HEK293 (cell line): ENCODE measurements at regions not wholly inside any gene's neighbourhood (a gene's known extent, or its start where the extent isn't known, plus 50 kb on each side); places are given as distances from the start of the nearest gene placed in this dataset.

Experiments
- KLF1 ChIP-seq: fragments of 450-650 bp; formaldehyde crosslinking; IDR thresholded peaks from 2 replicates; pipeline ENCODE4 v1.5.1; 2016; ENCODE audit warnings: missing biosample characterization, missing genetic modification characterization
- SP7 ChIP-seq: fragments of 450-650 bp; formaldehyde crosslinking; IDR thresholded peaks from 2 replicates; pipeline ENCODE4 v1.5.1; 2016; ENCODE audit warnings: missing biosample characterization, missing genetic modification characterization
- ZNF146 ChIP-seq: fragments of 450-650 bp; formaldehyde crosslinking; IDR thresholded peaks from 2 replicates; pipeline ENCODE4 v1.5.1; 2016; ENCODE audit warnings: missing biosample characterization, missing genetic modification characterization
- ZNF501 ChIP-seq: fragments of 450-650 bp; formaldehyde crosslinking; IDR thresholded peaks from 2 replicates; pipeline ENCODE4 v1.5.1; 2016; ENCODE audit warnings: missing biosample characterization, missing genetic modification characterization
- ZNF621 ChIP-seq: fragments of 450-650 bp; formaldehyde crosslinking; IDR thresholded peaks from 2 replicates; pipeline ENCODE4 v1.5.1; 2017; ENCODE audit warnings: missing biosample characterization, missing genetic modification characterization
- ZNF776 ChIP-seq: fragments of 450-650 bp; formaldehyde crosslinking; IDR thresholded peaks from 2 replicates; pipeline ENCODE4 v1.5.0; 2017; ENCODE audit warnings: missing biosample characterization, missing genetic modification characterization, borderline replicate concordance
- ZNF785 ChIP-seq: fragments of 450-650 bp; formaldehyde crosslinking; IDR thresholded peaks from 2 replicates; pipeline ENCODE4 v1.5.1; 2016; ENCODE audit warnings: missing biosample characterization, missing genetic modification characterization
- TF ChIP-seq, protein P1 (sequence below): fragments of 450-650 bp; formaldehyde crosslinking; IDR thresholded peaks from 2 replicates; pipeline ENCODE4 v1.5.1; 2016; ENCODE audit warnings: missing biosample characterization, missing genetic modification characterization
- TF ChIP-seq, protein P2 (sequence below): fragments of 450-650 bp; formaldehyde crosslinking; IDR thresholded peaks from 2 replicates; pipeline ENCODE4 v1.5.1; 2016; ENCODE audit warnings: missing biosample characterization, missing genetic modification characterization, borderline replicate concordance
- TF ChIP-seq, protein P3 (sequence below): fragments of 450-650 bp; formaldehyde crosslinking; IDR thresholded peaks from 2 replicates; pipeline ENCODE4 v1.5.1; 2016; ENCODE audit warnings: missing biosample characterization, missing genetic modification characterization

DNA sequence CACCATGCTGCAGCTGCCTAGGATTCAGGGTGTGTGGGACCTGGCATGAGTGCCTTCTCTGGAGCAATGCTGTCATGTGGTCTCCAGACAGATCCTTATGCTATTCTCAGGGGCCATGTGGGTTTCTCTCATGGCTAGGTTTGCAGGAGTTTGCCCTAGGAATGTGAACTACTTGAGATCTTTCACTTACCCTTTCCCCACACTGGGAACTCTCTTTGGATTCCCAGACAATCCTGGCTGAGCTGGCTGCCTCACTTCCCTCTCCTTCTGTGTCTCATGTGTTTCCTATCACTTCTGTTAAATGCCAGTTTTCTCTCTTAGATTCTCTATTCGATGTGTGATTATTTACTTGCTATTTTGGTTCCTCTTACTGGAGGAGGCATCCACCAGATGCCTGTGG, 270.2 kb upstream of the RASA1 start:
- TF ChIP-seq, protein P1, sequence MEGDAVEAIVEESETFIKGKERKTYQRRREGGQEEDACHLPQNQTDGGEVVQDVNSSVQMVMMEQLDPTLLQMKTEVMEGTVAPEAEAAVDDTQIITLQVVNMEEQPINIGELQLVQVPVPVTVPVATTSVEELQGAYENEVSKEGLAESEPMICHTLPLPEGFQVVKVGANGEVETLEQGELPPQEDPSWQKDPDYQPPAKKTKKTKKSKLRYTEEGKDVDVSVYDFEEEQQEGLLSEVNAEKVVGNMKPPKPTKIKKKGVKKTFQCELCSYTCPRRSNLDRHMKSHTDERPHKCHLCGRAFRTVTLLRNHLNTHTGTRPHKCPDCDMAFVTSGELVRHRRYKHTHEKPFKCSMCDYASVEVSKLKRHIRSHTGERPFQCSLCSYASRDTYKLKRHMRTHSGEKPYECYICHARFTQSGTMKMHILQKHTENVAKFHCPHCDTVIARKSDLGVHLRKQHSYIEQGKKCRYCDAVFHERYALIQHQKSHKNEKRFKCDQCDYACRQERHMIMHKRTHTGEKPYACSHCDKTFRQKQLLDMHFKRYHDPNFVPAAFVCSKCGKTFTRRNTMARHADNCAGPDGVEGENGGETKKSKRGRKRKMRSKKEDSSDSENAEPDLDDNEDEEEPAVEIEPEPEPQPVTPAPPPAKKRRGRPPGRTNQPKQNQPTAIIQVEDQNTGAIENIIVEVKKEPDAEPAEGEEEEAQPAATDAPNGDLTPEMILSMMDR (tag by site-specific recombination) = no peak
- no peak for TF ChIP-seq ZNF621 (tag by site-specific recombination)
- TF ChIP-seq, protein P2, sequence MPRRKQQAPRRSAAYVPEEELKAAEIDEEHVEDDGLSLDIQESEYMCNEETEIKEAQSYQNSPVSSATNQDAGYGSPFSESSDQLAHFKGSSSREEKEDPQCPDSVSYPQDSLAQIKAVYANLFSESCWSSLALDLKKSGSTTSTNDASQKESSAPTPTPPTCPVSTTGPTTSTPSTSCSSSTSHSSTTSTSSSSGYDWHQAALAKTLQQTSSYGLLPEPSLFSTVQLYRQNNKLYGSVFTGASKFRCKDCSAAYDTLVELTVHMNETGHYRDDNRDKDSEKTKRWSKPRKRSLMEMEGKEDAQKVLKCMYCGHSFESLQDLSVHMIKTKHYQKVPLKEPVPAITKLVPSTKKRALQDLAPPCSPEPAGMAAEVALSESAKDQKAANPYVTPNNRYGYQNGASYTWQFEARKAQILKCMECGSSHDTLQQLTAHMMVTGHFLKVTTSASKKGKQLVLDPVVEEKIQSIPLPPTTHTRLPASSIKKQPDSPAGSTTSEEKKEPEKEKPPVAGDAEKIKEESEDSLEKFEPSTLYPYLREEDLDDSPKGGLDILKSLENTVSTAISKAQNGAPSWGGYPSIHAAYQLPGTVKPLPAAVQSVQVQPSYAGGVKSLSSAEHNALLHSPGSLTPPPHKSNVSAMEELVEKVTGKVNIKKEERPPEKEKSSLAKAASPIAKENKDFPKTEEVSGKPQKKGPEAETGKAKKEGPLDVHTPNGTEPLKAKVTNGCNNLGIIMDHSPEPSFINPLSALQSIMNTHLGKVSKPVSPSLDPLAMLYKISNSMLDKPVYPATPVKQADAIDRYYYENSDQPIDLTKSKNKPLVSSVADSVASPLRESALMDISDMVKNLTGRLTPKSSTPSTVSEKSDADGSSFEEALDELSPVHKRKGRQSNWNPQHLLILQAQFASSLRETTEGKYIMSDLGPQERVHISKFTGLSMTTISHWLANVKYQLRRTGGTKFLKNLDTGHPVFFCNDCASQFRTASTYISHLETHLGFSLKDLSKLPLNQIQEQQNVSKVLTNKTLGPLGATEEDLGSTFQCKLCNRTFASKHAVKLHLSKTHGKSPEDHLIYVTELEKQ = no peak
- TF ChIP-seq, protein P3, sequence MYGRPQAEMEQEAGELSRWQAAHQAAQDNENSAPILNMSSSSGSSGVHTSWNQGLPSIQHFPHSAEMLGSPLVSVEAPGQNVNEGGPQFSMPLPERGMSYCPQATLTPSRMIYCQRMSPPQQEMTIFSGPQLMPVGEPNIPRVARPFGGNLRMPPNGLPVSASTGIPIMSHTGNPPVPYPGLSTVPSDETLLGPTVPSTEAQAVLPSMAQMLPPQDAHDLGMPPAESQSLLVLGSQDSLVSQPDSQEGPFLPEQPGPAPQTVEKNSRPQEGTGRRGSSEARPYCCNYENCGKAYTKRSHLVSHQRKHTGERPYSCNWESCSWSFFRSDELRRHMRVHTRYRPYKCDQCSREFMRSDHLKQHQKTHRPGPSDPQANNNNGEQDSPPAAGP (tag by site-specific recombination) = no peak
- no peak for TF ChIP-seq ZNF785 (tag by site-specific recombination)
- TF ChIP-seq SP7 (tag by site-specific recombination) = no peak
- no peak for TF ChIP-seq KLF1
- TF ChIP-seq ZNF501 = no peak
- no peak for TF ChIP-seq ZNF146 (tag by site-specific recombination)
- no peak for TF ChIP-seq ZNF776
